DMS79 (cell line): ENCODE measurements at regions not wholly inside any gene's neighbourhood (a gene's known extent, or its start where the extent isn't known, plus 50 kb on each side); places are given as distances from the start of the nearest gene placed in this dataset.

Source experiments
- DNase-seq: peaks from one replicate; lab custom pipeline; 2025; lab: John Stamatoyannopoulos, UW

DNA sequence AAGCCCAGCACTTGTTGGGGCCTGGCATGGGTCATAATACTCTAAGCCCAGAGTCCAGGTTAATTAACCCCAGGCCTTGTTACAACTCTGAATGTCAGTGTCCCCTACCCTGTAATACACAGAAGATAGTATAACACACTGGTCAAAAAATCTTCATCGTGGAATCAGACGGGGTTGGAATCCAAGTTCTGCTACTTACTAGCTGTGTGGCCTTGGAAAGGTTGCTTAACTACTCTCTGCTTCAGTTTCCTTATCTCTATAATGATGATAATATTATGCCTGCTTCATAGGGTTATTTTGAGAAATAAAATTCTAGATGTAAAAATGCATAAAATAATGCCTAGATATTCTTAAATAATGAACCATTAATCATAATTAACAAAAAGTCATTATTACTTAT lies 77.8 kb upstream of the CTTNBP2NL start:
- no peak for DNase-seq

DNA sequence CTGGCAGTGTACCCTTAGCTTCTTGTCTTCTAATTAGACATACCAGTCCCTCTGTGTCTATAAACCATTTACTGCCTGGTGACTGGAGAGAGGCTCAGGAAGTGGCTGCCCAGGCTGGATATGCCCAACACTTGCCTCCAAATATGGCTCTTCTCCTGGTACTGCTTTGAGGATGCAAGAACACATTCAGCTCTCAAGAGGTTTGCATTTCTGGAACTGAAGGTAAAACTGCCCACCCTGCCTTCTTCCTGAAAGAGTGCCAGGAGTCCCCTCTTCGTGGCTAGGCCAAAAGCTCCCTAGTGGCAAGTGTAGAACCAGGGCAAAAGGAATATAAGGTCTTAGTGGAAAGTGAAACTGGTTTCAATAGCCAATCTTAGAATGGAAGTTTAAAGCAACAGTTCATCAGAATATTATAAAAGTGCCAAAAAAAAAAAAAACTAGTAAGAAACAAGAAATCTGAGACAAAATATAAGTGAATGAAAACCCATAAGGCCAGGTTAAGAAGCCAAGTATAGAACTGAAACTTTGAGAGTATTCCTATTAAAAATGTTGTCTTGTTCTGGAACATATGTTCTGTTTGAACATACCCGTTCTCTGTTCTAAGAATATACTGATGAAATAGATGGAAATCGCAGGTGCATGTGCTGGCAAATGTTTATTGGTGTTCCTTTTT lies 77.2 kb upstream of the CTTNBP2NL start:
- no peak for DNase-seq

DNA sequence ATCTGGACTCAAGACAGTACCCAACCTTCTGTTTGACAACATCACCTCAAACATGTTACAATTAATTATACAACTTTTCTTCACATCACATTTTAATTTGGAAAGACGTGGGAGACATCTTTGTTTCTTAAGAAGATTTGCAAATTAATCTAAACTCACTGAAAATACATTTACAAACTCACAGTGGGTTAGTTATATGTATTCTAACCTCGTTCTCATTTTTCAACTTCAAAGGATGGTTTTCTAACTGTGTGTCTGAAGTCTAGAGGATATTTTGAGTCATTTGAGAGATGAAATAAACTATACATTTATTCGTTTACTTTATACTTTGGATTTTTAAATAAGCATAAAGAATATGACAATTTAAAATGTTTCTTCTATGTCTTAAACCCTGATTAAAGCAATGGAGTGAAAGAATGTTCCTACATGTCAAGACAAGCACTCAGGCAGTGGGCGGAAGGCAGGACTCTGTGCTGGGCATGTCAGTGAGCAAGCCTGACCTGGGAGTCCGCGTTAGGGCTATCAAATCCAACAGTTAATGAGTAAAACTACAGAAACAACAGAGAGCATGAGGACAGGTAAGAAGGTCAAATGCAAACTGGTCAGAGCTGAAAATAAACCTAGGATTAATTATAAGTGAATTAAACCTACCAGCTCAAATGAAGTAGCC lies 76.5 kb upstream of the CTTNBP2NL start:
- no peak for DNase-seq

DNA sequence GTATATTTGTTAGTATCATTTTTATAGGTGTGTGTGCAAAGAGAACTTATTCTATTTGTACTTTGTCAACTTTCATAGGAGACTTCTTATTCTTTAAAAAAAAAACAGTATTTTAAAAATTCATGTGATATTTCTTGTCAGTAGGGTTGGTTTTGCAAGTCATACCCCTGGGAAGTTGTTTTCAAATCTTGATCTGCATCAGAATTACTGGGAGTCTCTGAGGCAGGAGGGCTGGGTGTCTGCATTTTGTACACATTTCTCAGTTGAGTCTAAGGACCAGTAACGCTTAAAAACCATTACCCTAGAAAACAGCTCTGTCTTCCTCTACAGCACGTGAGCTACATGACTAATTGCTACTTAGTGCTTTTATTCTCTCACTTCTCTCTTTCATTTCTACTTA lies 76.0 kb upstream of the CTTNBP2NL start:
- no peak for DNase-seq

DNA sequence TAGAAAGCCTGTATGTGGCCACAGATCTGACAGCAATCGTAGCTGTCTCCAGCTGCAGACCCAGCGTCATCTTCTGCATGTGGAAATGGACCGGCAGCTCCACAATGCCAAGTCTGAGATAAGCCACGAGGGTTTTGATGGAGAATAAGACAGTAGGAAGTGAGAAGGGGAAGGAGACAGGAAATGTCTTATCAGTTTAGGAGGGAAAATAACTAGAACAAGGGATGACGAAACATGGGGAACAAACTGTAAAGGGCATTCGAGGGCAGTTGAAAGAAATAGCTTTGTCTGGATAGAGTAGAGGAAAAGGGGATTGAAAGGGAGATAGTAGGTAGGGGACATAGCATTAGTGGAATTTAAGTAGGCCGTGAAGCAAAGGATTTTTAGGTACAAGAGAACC lies 74.0 kb upstream of the CTTNBP2NL start:
- DNase-seq: no peak

DNA sequence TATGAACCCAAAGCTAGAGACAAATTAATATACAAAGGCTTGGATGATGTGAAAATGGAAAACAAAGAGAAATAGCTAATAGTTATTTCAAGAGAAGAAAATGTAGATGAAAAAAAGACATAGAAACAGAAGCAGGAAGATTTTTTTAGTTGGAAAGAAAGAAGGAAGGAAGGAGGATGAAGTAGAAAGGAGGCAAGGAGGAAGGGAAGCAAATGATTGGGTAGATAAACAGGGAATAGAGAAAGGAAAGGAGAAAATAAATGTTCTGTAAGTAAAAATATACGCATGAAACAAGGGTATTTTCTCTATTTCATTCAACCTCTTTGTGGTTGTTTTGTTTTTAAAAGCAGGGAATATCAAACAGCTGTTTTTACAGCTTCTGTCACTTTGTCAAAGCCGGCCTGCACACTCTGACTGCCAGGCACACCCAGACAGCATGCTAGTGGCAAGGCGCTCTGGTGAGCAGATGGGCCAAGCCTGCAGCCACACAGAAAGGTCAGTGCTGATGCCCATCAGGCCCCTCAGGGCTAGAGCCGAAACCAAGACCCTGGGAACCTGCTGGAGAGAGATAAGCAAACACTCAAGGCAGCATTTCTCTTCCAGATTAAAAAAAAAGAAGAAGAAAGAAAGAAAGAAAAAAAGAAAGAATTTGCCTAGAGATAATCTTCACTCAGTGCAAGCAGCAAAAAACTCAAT lies 72.9 kb upstream of the CTTNBP2NL start:
- DNase-seq: no peak

DNA sequence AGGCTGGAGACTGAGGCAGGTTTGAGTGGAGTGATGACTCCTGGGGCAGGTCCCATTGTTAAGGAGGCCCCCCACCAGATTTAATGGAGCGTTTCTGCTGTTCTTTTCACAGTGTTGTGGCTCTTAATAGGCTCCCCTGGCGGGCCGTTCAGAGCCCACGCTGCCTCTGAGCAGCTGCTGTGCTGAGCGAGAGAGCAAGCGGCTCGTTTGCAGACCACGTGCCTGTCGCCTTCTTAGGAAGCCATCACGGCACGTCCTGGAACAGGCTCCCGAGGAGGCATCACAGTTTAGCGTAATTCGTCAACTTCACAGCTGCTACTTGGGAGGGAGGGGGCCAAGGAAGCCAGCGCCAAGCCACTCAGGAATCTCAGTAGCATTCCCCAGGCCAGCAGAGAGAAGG lies 70.5 kb upstream of the CTTNBP2NL start:
- peak; percentile 43 for DNase-seq

DNA sequence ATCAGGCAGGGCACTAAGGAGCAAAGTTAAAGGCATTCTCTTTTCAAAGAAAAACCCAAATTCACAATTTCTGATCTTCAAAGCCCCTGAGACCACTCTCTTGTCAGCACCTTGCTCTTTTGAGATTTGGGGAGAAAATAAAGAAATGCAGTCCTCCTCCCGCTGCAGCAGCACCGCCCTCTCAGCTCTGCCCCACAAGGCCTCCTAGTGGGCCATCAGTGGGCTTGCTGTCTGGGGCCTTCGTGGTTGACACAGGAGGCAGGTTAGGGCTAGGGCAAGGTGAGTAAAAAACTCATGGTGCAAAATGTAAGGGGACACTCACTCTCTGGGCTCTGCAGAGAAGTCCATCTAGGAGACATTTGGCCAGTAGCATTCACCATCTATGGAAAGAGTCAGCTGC lies 67.4 kb upstream of the CTTNBP2NL start:
- no peak for DNase-seq

DNA sequence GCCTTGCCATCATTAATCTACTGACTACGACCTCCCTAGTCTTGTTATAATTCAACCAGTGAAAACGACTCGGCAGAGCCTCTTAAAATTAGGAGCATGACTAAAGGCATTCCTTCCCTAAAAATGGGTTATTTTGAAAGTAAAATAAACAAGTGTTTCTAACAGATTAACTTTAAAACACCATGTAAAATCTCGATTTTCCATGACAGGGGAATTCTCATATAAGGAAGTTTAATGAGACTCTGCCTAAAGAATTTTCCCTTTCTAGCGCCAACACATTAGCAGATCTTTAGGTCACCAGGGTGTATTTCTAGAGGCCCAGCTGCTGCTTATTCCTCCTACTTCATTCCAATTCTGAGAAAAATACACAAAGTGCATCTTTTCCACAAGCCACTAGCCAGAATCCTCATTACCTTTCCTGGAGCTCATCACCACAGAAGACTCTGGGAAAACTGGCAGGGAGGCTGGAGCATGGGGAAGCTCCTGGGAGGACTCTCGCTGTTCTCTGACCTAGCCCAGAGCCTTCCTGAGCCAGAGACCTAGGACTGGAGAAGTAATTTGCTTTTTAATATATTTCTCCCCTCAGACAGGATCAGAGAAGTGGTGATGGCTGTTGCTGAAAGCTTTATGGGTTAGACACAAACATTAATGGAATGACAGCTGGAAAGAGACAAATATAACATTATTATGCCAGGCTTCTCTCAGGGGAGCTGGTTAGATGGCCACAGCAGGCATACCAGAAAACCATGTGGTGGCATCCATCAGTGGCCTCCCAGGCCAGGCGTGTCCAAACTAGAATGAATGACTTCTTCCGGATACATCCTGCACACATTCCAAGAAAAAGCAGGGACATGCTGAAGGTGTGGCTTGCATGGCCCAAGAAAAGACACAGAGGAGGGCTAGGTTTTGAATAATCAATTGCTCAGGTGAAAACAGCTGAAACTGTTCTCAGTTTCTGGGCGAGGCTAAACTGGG lies 63.6 kb upstream of the CTTNBP2NL start:
- DNase-seq: no peak

DNA sequence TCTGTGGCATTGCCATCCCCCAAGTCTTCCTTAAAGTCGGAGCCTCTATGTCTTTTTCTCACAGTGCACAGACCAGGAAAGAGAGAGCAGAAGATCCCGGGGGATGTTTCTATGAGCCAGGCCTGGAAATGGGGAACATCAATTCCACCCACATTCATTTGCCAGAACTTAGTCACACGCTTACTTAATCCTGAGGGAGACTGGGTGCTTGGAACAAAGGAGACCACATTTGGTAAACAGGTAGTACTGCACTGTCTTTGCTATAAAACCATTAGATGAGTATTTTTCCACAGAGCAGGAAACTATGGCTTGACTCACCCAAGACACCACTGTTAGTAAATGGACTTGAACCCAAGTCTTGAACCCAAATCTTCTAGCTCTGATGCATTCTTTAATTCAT lies 60.7 kb upstream of the CTTNBP2NL start:
- DNase-seq: no peak

DNA sequence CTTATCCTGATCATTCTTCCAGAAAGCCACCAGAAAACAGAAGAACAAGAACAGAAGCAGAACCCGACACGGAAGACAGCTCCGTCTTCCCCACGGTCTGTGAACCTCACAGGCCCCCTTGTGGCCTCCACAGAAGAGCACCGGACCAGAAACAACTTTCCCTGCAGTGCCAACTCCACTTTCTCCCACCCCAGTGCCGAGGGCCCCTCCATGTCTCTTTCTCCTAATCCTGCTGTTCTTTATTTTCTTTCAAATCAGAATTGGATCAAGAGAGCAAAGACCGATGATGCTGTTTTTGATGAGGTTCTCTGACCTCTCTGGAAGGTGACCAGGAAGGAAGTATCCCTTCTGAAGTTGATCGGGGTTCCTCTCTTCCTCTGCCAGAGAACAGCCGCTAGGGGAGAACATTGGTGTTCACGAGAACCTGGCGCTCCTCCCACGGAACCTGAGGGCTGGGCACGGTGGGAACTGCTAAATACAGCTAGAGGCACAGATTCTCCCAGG lies 58.9 kb upstream of the CTTNBP2NL start:
- no peak for DNase-seq

DNA sequence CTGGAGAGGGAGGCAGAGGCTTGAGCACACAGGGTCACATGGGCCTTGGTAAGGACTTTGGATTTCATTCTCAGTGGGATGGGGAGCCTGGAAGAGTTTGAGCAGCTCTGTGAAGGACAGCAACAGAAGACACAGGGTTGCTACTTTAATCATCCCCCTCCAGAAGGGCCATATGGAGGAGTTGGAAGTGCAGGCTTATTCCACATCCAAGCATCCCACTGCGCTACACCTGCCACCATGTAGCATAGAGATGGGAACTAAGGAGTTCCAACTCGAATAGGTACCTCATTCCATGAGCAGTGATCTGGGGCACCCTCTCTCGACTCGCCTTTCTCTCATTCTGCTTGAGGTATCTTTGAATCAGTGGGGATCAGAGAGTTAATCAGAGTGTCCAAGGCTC lies 54.0 kb upstream of the CTTNBP2NL start:
- DNase-seq: no peak

DNA sequence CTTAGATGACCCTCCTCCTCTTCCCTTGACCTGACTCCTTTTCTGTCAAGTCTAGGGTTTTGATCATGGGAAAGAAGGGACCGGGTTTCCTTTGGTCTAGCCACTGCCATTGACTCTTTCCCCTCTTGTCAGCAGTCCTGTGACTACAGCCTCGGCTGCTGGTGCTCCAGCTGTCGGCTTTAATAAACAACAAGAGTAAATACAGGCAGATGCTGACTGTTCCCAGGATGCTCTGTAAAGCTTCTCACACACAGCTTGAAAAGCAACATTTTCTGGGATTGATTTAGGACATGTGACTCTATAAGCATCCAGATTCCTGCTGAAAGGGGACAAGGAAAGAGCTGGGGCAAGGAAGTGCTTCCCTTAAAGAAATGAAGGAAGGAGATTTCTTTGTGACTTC lies 53.5 kb upstream of the CTTNBP2NL start:
- DNase-seq: no peak

DNA sequence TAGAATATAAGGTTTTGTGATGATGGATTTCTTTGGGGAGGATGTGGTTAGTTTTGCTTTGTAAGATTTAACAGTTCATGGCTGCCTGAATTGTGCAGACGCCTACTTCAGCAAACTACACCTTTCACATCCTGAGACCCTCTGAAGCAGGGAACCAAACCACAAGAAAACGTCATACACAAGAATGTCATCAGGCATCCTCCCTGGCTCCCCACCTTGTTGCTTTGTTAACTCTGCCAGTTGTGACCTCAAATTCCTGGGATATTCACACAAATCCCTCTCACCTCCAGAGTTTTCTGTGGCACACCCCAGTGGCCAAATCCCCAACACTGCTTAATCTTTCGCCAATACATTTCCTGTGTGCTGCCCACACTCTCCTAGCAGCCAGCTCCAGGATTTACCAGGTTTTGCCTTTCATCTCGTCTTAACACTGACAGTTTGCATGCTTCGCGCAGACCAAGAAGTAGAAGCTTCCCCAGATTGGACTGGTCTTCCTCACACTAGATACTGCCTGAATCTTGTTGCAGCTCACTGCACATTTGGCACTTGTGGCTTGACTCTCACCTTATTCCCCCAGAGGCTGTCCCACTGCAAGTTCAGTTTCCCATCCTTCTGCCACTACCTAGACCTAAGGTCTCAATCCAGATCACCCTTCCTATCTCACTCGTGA lies 51.1 kb upstream of the CTTNBP2NL start:
- DNase-seq: no peak
